ENCODE measurements at regions not wholly inside any gene's neighbourhood (a gene's known extent, or its start where the extent isn't known, plus 50 kb on each side); places are given as distances from the start of the nearest gene placed in this dataset.
A peak's percentile ranks its signal among the peaks of the same experiment; 100 is the strongest.

DNA sequence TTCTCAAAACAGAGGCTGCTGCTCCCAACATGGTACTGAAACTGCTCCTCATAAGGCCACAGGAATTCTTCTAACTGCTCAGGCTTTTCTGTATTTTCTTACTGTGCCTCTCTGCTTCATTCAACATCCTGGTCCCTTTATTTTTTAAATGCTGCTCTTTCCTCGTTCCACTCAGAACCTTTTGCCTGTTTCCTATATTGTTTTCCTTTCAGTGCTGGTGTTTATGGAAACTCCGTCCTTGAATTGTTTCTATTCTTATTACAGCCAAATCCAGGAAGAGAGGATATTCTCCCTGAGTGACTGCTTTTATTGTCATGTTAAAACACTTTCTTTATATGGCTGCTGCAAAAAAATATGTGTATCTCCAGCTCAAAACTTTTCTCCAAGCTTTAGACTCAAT lies 173.0 kb upstream of the E2F7 start:
- no peak overlapping the region for H3K4me3 ChIP-seq (ENCODE audit: low read depth, low read length)
- H3K36me3 ChIP-seq (ENCODE audit: control insufficient read depth, insufficient read depth, low read length) = no peaks in the 10 kb centered on the region
- DNase-seq (ENCODE audit: low read depth) = no peak
- ChIA-PET CTCF (no interaction called here), POLR2A (no interaction called here)
- H3K27me3 ChIP-seq (ENCODE audit: control insufficient read depth, insufficient read depth, low read length) = no peaks in the 10 kb centered on the region
- TF ChIP-seq, protein P1, sequence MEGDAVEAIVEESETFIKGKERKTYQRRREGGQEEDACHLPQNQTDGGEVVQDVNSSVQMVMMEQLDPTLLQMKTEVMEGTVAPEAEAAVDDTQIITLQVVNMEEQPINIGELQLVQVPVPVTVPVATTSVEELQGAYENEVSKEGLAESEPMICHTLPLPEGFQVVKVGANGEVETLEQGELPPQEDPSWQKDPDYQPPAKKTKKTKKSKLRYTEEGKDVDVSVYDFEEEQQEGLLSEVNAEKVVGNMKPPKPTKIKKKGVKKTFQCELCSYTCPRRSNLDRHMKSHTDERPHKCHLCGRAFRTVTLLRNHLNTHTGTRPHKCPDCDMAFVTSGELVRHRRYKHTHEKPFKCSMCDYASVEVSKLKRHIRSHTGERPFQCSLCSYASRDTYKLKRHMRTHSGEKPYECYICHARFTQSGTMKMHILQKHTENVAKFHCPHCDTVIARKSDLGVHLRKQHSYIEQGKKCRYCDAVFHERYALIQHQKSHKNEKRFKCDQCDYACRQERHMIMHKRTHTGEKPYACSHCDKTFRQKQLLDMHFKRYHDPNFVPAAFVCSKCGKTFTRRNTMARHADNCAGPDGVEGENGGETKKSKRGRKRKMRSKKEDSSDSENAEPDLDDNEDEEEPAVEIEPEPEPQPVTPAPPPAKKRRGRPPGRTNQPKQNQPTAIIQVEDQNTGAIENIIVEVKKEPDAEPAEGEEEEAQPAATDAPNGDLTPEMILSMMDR (IDR thresholded peaks at IDR 0.05; ENCODE audit: insufficient read depth, low read depth, low read length) = no peak

DNA sequence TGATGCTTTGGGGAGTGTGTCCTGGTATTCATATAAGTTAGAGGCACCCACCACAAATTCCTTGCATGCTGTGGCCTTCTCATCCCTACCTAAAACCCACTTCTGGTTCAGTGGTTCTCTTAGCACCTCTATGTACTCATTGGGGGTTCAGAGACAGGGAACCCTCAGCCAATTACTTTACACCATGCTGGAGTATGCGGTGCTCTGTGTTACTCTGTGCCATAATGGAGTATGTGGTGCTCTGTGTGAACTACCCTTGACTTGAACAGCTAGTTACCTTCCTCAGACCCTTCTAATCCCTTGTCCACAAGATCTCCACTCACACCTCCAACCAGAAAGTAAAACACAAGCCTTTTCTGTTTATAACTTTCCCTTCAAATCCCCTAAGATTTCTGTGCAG lies 172.5 kb upstream of the E2F7 start:
- Histone ChIP-seq H3K4me3 (ENCODE audit: low read depth, low read length) (no peak overlapping the region), H3K27me3 (ENCODE audit: control insufficient read depth, insufficient read depth, low read length) (no peaks in the 10 kb centered on the region), H3K36me3 (ENCODE audit: control insufficient read depth, insufficient read depth, low read length) (no peaks in the 10 kb centered on the region)
- ChIA-PET CTCF (no interaction called here), POLR2A (no interaction called here)
- TF ChIP-seq, protein P1 (IDR thresholded peaks at IDR 0.05; ENCODE audit: insufficient read depth, low read depth, low read length) = no peak
- no peak for DNase-seq (ENCODE audit: low read depth)

DNA sequence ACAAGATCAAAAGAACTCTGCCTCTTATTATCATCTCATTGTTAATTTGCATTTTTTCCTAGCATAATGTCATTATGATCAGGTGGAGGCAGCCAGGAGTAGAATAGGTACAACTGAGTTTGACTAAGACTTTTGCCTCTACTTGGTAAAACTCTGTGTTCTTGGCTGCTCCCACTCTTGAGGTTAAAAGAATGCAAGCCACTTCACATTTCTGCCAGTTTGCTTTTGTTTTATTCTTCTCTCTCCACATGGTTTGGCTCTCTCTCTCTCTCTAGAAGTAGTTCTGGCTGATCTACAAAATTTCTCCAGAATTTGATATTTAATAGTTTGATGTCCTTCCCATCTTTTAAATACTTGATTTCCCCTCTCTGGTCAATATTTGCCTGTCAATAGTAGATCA lies 170.7 kb upstream of the E2F7 start:
- Histone ChIP-seq H3K4me3 (ENCODE audit: low read depth, low read length) (no peak overlapping the region), H3K27me3 (ENCODE audit: control insufficient read depth, insufficient read depth, low read length) (no peaks in the 10 kb centered on the region), H3K36me3 (ENCODE audit: control insufficient read depth, insufficient read depth, low read length) (no peaks in the 10 kb centered on the region)
- DNase-seq (ENCODE audit: low read depth) = no peak
- POLR2A ChIA-PET = no interaction called here
- CTCF ChIA-PET = interaction anchor here (1.1 kb wide), 1 partner anchor 83 kb away, joined by 3 read pairs; no protein-coding TSS in a partner anchor
- TF ChIP-seq, protein P1 (IDR thresholded peaks at IDR 0.05; ENCODE audit: insufficient read depth, low read depth, low read length) = no peak

DNA sequence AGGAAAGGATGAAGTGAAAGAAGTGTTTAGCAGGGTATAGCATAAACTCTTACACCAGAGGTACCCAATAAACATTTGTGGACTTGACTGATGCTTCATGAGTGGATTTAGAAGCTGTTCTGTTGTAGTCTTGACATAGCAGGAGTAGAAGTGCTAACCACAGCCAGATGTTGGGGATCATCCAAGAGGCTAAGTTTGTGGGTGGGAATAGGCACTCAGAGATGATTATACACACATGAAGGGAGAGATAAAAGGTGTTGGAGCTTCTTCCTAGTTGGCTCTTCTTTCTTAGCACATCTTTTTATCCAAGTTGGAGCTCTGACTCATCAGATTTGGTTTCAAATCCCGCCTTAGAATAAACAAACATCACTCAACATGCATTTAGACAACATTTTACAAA lies 166.7 kb upstream of the E2F7 start:
- no peaks in the 10 kb centered on the region for H3K36me3 ChIP-seq (ENCODE audit: control insufficient read depth, insufficient read depth, low read length)
- ChIA-PET CTCF (interaction anchor here (1.3 kb wide), 1 partner anchor 52 kb away, joined by 3 read pairs; no protein-coding TSS in a partner anchor), POLR2A (interaction anchor here (0.6 kb wide), 1 partner anchor 809 kb away, joined by 3 read pairs; no protein-coding TSS in a partner anchor)
- DNase-seq (ENCODE audit: low read depth) = peak; percentile 68
- no peaks in the 10 kb centered on the region for H3K27me3 ChIP-seq (ENCODE audit: control insufficient read depth, insufficient read depth, low read length)
- TF ChIP-seq, protein P1 (IDR thresholded peaks at IDR 0.05; ENCODE audit: insufficient read depth, low read depth, low read length) = no peak
- no peak overlapping the region for H3K4me3 ChIP-seq (ENCODE audit: low read depth, low read length)

DNA sequence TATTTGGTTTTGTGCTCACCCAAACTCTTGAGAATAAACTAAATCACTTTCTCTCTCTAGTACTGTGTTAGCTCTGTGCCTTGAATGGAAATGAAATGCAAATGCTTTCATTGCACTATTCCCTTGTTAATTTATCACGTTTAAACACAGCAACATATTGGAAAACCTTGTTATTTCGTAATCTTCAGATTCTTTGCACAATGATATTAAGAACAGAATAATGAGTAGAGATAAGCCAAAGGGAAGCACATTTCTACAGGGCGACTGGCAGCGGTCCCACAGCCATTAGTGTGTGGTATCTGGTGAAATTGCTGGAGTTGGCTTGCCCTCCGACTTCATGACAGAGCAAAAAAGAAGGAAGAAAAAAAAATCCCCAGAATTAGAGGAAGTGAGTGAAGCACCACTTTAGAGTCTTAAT lies 166.1 kb upstream of the E2F7 start:
- Histone ChIP-seq H3K36me3 (ENCODE audit: control insufficient read depth, insufficient read depth, low read length) (no peaks in the 10 kb centered on the region), H3K4me3 (ENCODE audit: low read depth, low read length) (no peak overlapping the region), H3K27me3 (ENCODE audit: control insufficient read depth, insufficient read depth, low read length) (no peaks in the 10 kb centered on the region)
- peak; percentile 28 for DNase-seq (ENCODE audit: low read depth)
- ChIA-PET POLR2A (interaction anchor here (0.6 kb wide), 1 partner anchor 809 kb away, joined by 3 read pairs; no protein-coding TSS in a partner anchor), CTCF (interaction anchor here (1.3 kb wide), 1 partner anchor 53 kb away, joined by 3 read pairs; no protein-coding TSS in a partner anchor)
- TF ChIP-seq, protein P1 (IDR thresholded peaks at IDR 0.05; ENCODE audit: insufficient read depth, low read depth, low read length) = no peak
